ENCODE measurements at regions not wholly inside any gene's neighbourhood (a gene's known extent, or its start where the extent isn't known, plus 50 kb on each side); places are given as distances from the start of the nearest gene placed in this dataset.

DNA sequence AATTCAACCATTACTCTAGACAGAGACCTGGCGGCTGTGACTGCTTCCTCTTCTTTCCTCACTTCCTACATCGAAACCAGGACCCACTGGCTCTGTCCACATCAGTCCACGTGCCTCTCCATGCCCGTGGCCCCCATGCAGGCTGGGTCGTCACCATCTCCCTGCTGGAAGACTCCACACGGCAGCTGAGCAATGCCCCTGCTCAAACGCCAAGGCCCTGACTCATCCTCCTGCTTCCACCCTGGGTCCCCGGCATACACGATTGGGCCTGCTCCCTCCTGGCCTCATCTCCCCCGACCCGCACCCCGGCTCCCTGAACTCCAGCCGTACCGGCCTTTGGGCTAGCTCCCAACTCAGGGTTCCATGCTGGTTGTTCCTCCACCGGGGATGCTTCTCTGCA lies 67.2 kb upstream of the IER5L start:
- no peak for DNase-seq

DNA sequence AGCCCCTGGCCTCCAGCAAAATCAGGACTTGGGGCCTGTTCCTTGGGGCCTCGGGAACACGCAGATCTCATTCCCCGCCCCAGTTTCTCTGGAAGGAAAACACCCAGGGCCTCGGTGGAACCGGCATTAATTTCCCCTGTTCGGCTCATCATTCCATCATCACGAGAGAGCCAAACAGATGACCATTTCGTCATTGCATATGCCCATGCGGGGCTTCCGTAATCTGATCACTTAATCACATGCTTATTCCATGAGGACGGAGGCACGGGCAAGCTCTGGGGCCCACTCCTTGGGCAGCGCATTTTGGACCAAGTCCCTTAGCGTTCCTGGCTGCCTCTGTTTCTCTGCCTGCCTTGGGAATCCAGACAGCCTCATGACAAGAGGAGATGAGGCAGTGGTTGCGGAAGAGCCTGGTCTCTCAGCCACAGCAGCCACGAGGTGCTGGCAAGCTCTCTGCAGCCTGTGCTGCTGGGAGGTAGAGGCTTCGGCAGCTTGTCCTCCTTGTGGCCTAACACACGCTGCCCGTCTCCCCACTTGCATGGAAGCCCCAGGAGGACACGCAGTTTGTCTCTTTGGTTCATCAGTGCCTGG lies 65.0 kb upstream of the IER5L start:
- no peak for DNase-seq

DNA sequence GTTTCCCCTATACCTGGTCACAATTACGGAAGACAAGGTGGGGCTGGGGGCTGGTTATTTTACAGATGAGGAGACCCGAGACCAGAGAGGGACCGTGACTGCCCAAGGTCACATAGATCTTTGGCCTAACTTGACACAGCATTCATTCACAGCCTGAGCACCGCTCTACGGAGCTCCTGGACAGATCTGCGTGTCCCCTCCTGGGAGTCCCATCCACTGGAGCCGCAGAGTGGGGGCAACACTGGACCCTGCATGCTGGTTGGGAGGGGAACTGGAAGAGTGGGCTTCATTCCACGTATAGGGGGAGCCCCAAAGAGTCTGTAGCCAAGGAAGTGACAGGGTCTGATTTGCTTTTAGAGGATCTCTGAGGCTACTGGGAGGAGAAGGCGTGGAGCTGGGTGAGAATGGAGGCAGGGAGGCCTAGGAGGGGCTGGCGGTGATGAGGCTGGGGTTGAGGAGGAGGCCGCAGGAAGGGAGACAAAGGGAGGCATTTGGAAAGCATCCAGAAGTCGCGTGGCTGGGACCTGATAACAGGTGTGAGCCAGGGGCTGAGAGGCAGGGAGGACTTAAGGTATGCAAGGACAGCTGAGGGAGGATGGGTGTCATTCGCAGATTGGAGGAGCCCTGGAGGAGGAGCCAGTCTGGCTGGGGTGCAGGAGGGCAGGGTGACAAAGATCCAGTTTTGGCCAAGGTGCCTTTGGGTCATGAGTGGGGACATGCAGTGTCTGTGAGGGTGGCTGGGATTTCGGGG lies 64.3 kb upstream of the IER5L start:
- DNase-seq: no peak

DNA sequence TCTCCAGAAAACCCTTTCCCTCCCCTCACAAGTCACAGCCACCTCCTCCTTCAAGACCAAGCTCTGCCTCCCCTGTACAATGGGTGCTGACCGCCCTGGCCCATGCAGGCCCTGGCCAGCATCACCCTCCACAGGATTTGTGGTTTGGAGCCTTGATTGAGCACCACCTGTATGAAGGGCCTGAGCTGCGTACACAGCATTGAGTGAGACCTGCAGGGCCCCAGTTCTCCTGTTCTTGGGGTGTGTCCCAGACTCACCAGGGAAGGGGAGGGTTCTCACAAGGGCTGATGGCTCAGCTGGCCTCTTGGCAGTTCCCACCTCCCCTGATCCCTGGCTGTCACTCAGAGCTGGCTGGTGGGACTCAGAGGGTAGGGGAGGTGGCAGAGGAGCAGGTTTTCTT lies 63.7 kb upstream of the IER5L start:
- DNase-seq: no peak

DNA sequence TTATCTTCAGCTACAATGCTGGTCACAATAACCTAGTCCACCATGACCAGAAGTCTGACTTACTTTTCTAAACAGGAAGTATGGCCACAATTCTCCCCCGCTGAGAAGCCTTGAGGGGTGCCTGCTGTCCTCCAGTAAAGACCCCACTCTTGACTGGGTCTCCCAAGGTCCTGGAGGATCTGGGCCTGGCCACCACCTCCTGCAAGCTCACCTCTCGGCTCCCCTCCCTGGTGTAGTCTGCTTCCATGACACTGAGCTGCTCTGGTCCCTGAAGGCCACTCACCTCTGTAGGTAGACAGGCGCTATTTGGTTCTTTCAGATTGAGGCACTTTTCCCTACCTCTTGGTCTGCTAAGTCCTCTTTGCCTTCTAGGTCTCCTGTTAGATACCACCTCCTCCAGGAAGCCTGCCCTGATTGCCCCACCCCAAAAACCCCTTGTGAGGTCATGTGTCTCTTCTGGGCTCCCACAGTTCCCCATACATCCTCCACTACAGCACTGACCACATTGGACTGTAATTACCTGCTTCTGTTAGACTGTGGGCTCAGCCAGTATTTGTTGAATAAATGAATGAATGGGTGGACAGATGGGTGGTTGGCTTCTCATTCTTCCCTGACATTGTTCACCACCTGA lies 62.6 kb upstream of the IER5L start:
- no peak for DNase-seq

DNA sequence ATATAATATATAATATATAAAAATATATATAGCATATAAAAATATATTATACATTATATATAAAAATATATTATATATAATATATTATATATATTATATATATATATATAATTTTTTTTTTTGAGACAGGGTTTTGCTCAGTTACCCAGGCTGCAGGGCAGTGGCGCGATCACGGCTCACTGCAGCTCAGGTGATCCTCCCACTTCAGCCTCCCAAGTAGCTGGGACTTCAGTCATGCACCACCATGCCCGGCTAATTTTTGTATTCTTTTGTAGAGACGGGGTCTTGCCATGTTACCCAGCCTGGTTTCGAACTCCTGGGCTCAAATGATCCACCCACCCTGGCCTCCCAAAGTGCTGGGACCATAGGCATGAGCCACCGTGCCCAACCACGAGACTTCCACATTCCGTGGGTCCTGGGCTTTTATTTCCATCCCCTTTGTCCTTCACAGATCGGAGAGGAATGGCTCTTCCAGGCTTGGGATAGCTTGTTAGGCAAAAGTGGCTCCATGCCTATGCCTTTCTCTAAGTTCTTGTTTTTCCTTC lies 62.0 kb upstream of the IER5L start:
- DNase-seq: no peak

DNA sequence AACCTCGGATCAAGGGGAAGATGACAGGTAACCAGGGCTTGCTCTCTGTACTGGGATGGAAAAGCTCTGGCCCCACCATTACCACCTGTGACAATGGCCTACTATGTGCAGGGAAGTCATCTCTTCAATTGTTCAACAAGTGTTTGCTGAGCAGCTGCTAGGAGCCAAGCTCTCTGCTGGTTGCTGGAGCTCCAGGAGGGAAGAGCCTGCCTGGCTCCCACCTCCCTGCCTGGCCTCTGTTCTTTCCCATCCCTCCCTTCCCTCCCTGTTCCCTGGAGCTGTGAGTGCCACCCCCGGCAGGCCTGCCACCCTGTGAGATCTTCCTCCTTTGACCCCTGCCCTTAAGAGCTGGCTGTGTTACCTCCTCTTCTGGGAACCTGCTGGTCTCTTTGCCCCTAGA lies 59.7 kb upstream of the IER5L start:
- DNase-seq: no peak

DNA sequence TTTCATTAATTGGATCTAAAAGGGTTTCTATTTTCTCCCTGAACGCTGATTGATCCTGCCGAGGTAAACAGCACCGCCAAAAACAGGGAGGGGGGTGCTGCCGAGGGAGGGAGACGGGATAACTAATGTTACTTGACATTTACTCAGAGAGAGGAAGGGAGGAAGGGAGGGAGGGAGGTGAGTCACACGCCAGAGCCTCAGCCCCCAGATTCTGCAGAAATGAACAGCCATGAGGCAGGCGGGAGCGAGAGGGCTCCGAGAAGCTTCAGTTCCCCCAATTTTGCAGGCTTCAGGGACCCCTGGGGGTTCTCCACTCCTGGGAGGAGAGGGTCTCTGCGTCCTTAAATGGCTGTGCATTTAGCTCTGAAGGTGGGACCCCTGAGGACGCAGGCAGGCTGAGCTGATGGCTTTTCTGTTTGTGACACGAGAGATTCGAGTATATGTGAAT lies 59.1 kb upstream of the IER5L start:
- DNase-seq: peak; percentile 68 to 76

DNA sequence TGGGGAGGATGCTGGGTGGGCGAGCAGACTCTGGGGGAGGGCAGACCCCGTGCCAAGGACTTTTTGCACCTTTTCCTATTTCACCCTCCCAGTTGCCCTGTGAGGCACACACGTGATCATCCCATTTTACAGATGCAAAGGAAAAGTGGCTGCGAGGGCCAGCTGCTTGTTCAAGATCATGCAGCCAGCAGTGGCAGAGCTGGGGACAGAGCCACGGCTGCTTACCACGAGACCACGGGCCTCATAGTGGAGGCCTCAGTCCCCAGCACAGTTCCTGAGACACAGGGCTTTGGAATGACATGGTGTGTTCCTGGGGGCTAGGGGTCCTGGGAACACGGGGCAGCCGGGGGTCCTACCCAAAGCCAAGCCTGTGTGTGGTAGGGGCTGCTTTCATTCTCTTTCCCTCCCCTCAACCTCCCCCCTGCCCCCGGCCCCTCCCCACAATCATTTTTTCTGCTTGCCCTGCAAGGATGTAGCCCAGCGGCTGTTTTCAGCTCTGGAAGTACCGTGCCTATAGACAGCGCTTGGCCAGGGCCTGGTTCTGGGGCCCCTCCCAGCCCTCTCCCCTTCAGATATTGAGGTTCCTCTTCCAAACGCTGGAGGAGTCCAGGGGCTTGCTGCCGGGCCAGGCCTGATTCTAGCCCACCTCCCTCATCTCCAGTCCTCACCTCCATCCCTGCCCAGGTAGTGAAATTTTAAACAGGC lies 58.5 kb upstream of the IER5L start:
- peak in 1 of 2 experiments; percentile 22 for DNase-seq

DNA sequence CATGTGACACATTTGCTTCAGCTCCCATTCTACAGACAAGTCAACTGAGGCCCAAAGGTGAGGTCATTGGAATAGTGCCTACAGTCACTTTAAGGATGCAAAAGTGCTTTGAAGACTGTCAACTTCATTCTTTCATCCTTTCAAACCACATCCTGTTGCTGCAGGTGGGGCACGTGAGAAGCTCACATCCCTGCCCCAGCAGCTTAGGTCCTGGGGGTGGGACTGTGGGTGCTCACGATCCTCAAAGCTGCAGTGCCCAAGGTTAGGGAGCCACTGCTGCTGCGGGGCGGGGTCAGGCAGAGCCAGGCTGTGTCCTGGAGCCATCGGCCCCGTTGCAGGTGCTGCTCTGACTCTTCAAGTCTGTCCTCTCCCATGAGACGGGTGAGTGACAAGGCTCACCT lies 57.9 kb upstream of the IER5L start:
- DNase-seq: peak; percentile 52 to 55

DNA sequence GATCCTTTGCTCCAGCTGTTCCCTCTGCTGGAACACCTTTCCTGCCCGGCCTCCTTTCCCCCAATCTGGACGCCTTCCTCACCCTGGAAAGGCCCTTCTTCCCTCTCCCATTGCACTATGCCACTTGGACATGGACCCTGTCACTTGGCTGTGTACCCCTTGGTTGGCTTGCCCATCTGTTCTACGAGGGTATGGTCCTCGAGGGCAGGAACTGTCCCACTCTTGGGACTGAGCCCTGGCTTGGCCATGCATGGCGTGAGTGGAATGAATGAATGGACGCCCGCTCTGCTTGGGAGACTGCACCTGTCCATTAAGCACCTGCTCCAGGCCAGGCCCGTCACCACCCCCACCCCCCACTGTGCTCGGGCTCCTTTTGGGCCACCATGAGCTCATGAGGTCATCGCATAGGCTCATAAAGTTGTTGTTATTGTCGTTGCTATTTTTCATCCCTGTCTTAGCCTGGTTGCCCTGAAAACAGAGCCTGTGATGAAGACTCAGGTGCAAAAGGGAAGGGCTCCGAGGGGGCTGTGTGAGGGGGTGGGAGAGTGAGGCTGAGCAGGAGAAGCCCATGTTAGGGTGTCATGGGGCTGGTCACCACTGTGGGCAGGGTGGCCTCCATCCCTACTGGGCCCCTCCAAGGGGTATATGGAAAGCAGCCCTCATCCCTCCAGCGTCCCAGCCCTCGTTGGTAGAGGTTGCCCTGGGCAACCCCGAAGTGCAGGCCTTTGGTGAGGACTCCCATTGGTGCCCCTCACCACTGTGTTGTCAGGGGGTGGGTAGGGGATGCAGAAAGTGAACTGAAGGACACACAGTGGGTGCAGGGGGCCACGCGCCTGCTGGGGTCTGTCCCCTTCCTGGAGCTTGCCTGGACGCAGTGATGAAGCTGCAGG lies 57.2 kb upstream of the IER5L start:
- DNase-seq: no peak

DNA sequence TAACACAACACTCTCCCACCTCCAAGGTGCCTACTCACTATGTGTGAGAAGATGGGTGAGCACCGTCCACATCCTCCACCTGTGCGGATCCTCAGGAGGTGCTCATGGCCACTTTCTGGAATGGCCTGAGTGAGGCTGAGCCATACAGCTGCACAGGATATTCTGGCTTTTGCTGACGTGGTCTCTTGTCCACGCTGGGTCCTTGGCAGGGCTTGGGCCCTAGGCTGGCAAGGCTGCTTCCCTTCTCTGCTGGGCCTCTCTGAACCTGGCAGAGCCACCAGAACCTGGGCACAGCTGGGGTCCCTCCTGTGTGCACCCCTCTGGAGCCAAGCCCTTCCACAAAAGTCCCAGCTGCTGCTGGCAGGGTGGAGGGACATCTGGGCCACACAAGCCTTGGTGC lies 56.4 kb upstream of the IER5L start:
- DNase-seq: no peak

DNA sequence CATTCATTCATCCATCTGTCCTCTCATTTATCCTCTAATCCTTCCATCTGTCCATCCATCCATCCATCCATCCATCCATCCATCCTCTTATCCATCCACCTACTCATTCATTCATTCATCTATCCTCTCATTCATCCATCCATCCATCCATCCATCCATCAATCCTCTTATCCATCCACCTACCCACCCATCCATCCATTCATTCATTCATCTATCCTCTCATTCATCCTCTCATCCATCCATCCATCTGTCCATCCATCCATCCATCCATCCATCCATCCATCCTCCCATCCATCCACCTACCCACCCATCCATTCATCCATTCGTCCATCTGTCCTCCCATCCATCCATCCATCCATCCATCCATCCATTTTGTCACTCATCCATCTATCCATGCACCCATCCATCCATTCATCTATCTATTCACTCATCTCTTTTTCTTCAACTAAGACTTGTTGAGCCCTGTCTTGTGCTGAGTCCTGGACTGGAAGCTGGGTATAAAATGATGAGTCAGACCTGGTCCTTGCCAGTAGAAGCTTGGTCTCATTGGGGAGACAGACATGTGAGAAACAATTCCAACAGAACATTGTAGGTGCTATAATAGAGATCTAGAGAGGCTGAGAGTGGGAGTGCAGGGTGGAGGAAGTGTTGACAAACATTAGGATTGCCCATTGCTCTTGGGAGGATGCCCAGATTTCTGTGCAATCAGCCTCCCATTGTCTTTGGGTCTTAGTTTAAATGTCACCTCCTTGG lies 55.0 kb upstream of the IER5L start:
- DNase-seq: no peak

DNA sequence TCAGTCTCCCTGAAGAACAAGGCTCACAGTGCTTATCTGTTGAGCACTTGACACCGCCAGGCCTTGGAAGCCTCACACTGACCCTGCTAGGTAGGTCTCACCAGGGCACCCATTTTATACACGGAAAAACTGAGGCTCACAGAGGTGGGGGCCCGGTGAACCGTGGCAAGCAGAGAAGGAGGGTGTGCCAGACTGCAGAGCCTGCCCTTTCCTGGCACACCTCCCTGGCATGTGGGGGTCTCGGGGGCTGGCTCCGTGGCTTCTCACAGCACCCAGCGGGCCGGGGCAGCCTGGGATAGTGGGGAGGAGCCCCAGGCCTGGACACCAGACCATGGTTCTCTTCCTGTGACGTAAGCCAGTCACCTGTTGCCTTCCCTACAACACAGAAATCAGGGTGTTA lies 53.7 kb upstream of the IER5L start:
- no peak for DNase-seq

DNA sequence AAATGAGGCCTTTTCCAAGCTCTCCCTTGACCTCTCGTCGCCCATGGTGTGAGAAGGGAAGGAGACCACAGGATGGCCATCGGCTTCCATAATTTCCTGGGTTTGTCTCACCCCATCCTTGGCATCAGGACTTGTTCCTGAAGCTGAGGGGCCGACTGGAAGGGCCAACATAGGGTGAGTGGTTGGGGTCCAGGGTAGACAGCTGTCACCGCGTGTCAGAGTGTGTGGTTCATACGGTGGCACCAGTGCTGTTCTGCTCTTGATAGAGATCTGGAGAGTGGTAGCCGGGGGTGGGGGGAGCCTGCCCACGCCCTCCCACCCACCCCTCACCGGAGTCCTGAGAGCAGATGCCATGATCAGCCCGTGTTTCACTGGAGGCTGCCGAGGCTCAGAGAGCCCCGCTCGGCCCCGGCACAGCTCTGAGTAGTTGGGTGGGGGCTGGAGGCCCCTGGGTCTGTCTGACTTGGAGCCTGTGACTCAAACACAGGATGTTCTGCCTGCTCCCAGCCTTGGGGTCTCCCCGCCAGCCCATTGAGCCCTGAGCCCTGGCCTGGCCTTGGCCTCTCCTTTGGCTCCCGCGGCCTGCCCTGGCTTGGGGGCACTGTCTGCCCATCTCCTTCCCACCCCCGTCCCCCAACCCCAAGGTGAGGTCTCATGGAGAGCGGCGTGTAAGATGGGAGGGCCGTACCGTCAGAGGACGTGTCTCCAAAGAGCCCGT lies 53.1 kb upstream of the IER5L start:
- no peak for DNase-seq

DNA sequence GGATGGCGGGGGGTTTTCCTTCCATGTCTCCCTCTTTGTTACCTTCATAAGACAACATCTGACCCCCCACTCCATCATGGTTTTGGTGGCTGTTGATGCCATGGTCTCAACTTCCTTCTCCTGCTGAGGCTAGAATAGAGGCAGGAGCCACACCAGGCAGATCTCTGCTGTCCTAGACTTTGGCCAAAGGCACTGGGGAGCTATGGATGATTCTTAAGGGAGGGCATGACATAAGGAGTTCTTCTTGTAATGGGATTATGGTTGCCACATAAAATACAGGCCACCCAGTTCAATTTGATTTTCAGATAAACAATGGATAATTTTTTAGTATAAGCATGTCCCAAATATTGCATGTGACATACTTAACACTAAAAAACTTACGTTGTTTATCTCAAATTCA lies 52.2 kb upstream of the IER5L start:
- DNase-seq: no peak
